Stimulated activated CD4-positive, alpha-beta T cell treated with anti-CD3 and anti-CD28 coated beads, Interleukin-4, amount 100 ng/mL, for 1 hour (primary cell): ENCODE measurements at regions not wholly inside any gene's neighbourhood (a gene's known extent, or its start where the extent isn't known, plus 50 kb on each side); places are given as distances from the start of the nearest gene placed in this dataset.

Experiments
- DNase-seq: peaks from one replicate; pipeline ENCODE4 v3.0.0-alpha.2; 2020

GRCh38 chr14:22448905-22449599, 140.0 kb downstream of the DAD1 start:
- no peak for DNase-seq

DNA sequence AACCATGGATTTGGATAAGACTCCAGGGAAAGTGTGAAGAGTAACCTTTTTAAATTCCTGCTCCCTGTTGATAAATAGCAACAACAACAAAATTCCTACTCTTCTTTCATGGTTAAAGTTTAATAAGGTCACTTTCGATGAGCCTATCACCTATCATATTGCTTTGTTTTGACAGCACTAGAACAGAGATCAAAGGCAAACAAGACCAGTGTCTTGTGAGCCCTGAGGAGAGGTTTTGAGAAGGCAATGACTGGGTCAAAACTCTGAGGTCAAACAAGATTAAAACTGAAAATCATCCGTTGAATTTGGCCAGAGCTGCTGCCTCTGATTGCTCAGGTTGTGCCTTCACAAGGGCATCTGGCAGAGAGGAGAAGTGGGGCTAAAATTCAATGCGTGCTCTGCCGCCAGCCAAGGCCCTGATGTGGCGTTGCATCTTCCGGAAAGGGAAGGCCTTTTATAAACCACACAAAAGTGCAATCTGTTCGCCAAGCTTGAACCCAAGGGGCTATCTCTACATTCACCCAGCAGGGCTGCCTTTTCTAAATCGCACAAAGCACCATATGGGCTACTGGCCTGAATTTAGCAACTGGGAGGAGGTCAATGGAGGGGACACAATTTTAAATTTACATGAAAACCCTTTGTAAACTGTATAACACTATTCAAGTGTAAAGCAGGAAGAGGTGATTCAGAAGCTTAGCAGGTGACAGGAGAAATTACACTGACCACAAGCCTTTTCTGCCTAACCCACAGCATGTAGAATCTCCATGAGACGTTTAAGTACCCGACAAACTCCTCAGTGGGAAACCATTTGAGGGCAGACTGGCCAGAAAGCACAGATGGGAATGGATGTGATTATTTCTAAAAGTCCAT, 140.8 kb downstream of the DAD1 start:
- DNase-seq: no peak

DNA sequence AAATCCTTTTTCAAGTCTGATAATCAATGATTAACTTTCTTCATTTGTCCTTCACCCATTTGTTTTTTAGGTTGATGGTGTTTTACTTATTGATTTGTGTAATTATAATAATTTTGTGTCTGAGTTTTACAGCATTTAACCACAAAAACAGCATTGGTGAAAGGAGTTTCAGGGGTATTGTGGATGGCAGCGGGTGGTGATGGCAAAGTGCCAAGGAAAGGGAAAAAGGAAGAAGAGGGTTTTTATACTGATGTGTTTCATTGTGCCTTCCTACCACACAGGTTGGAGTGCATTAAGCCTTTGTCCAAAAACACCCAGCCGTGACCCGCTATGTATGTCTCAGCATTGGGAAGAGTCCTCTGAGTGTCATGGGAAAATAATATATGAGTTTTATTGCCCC, 150.3 kb downstream of the DAD1 start:
- DNase-seq: no peak

GRCh38 chr14:22434901-22435550, 154.0 kb downstream of the DAD1 start:
- no peak for DNase-seq

- DNase-seq: no peak
These were observed 155.0 kb downstream of the DAD1 start for GRCh38 chr14:22434030-22434429.

DNA sequence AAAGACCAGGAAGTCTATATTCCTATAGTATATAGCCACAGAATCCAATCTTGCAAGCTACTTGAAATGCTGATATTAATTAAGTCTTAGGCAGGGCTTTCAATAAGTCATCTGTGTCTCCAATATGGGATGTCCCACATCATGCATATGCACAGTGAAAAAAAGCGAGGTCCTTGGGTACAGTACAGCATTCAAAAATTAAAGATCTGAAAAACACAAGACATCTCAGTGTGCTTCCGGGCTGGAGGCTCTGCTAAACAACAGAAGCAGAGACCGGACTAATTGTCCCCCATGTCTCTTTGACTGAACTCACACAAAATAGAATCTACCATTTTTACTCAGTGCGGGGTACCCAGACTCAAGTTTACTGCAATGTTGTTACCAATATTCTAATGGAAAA, 156.0 kb downstream of the DAD1 start:
- no peak for DNase-seq

DNA sequence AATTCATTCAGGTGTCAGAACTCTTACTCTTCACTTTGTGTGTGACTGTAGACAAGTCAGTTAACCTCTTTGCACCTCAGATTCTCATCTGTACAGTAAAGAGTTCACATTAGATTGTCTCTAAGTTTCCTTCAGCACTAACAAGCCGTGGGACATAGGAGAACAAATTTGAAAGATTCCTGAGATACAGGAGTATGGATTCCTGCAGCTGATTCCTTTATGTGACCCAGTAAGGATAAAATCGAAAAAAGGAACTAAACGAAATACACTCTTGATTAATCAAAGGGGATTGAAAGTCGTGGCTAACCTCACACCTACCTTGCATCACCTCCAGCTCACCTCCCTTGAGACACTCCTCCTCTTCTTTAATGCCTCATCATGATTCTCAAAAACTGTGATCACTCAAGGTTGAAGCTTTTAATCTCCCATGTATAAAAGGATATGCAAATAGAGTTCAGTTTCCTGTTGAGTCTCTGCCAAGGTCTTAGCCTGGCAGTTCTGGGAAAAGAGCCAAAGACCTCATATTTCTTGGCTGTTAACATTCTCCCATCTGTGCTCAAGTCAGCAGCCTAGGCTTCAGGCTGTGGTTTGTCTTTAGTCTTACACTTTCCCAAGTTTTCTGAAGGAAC, 156.6 kb downstream of the DAD1 start:
- DNase-seq: no peak

- no peak for DNase-seq
These were observed 159.3 kb downstream of the DAD1 start for GRCh38 chr14:22429546-22430294.

GRCh38 chr14:22428700-22429291, 160.2 kb downstream of the DAD1 start:
- no peak for DNase-seq

- DNase-seq: no peak
These were observed 161.2 kb downstream of the DAD1 start for GRCh38 chr14:22427771-22428231.

- no peak for DNase-seq
These were observed 162.3 kb downstream of the DAD1 start for GRCh38 chr14:22426711-22427110.

- DNase-seq: no peak
These were observed 165.1 kb downstream of the DAD1 start for GRCh38 chr14:22423958-22424357.

GRCh38 chr14:22422238-22422637, 166.8 kb downstream of the DAD1 start:
- no peak for DNase-seq

- DNase-seq: no peak
These were observed 168.3 kb downstream of the DAD1 start for GRCh38 chr14:22420598-22421186.

DNA sequence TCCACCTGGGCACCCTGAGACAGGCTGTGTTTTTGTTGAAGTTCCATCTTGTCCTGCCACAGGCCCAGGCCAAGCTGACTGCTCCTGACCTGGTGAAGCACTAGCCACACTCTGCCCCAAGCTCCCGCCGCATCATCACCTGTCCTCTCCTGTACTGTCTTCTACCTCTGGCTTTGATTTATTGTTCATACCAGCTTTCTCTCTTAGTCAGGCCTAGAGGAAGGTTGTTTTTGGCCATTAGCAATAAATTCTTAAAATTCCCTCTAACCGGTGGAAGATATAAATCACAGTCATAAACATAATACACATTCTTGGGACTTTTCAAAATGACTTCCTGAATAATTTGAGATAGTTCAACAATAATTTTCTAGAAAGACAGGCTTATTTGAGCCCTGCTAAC, 169.4 kb downstream of the DAD1 start:
- no peak for DNase-seq

GRCh38 chr14:22418631-22419030, 170.4 kb downstream of the DAD1 start:
- no peak for DNase-seq

GRCh38 chr14:22417914-22418313, 171.1 kb downstream of the DAD1 start:
- no peak for DNase-seq

- DNase-seq: no peak
These were observed 172.8 kb downstream of the DAD1 start for GRCh38 chr14:22416193-22416592.

DNA sequence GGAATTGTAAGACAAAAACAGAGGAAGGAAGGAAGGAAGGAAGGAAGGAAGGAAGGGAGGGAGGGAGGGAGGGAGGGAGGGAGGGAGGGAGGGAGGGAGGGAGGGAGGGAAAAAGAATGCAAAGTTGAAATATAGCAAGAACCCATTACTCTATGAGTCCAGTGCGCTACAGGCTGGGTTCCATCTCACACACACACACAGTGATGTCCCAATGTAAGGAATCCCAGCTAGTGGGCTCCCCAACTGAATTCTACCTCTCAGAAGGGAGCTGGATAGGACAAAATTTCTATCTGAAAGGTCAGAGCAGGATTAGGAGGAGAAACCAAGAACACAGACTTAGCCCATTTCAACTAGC, 173.4 kb downstream of the DAD1 start:
- DNase-seq: no peak

DNA sequence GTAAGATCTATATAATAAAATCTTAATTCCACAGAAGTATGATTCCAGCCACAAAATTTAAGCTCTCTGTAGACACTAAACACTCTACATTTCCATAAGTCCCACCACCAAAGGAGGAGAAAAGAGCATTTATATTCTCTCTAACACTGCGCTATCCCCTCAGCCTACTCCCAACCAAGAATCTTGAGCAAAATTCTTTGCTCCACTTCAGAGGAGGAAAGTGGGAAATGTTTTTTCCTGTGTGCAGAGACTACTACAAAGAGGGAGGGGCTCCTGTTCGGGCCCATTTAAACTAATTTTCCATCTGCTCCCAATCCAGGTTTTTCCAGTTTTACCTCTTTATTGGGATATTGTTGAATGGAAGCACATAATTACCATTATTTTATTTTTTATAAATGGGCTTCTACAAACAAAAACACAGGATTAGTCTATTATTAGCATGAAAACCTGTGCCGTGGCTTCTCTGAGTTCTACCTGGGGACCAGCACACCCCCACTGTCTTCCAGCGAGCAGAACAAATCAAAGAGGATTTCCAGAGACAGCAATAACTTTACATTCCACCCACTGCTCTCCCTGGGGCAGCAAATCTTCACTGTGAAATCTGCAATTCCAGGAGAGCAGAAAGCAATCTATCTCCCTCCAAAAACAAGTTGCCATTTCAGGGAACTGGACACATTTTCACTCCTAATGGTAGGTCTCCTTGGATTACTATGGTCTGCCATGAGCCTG, 174.0 kb downstream of the DAD1 start:
- DNase-seq: no peak

DNA sequence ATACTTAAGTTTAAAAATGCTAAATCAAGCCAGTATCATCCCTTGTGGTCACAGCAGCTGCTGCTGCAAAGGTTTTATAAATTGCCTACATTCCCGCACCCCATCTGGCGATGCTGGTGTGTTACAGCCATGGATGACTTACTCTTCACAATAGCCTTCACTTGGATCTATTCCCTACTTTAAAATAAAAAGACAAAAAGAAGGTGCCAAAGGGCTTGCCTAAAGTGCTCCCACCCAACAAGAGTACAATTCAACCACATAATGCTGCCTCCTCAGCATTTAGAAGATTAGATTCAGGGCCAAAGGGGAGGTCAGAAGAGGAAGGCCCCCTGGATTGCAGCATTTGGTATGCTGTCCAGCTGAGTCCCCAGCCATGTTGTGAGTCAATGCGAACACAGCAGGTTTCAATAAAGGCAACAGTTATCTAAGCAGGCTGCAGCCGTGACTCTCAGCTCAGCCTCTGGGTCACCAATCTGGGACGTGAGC, 176.1 kb downstream of the DAD1 start:
- no peak for DNase-seq
